ENCODE measurements at regions not wholly inside any gene's neighbourhood (a gene's known extent, or its start where the extent isn't known, plus 50 kb on each side); places are given as distances from the start of the nearest gene placed in this dataset.

DNA sequence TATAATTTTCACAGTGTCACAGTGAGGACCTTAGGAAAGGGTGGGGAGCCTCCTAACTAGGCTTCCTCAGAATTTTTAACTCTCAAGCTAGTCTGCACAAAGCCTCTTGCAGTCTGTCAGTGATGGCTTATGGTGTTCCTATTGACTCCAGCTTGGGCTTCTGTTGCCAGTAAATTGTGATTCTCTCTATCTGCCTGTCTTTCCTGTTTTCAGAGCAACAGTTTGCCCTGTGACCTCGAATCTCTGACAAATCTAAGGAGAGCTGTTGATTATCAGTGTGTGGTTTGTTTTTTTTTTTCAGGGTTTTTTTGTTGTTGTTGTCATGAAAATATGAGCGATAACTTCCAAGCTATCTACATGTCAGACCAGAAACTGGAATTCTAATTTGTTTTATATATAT is 423.2 kb upstream of the B3GALT2 start:
- peaks cover 0 to 4% (median 0%) of the 10 kb centered on the region in 3 donors for H3K36me3 Mint-ChIP-seq
- no peak overlapping the region for H3K27ac Mint-ChIP-seq
- no peak overlapping the region for H3K4me3 Mint-ChIP-seq
- H3K4me1 Mint-ChIP-seq, result no peaks in the 10 kb centered on the region
- H3K27me3 Mint-ChIP-seq (ENCODE audit: low read depth in 3 of 3), result peaks cover 0 to 4% (median 0%) of the 10 kb centered on the region in 3 donors
- DNase-seq, result no peak
- H3K9me3 Mint-ChIP-seq, result no peaks in the 10 kb centered on the region

DNA sequence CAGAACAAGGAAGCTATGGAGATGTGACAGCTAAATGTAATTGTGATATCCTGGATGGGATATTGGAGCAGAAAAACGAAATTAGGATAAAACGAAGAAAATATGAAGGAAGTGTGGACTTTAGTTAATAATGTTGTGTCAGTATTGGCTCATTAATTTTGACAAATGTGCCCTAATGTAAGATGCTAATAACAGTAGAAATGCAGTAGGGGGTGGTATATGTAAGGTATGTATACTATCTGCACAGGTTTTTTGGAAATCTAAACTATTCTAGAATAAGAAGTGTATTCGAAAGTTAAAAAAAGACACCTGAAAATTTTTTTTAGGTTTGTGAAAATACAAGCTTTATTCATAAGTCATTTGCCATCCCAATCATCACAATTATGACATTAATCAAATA is 421.4 kb upstream of the B3GALT2 start:
- Mint-ChIP-seq H3K27ac (no peak overlapping the region), H3K27me3 (ENCODE audit: low read depth in 3 of 3) (peaks cover 0 to 4% (median 0%) of the 10 kb centered on the region in 3 donors), H3K4me1 (no peaks in the 10 kb centered on the region), H3K4me3 (no peak overlapping the region), H3K36me3 (peaks cover 0 to 4% (median 3%) of the 10 kb centered on the region in 3 donors), H3K9me3 (no peaks in the 10 kb centered on the region)
- DNase-seq, result no peak

DNA sequence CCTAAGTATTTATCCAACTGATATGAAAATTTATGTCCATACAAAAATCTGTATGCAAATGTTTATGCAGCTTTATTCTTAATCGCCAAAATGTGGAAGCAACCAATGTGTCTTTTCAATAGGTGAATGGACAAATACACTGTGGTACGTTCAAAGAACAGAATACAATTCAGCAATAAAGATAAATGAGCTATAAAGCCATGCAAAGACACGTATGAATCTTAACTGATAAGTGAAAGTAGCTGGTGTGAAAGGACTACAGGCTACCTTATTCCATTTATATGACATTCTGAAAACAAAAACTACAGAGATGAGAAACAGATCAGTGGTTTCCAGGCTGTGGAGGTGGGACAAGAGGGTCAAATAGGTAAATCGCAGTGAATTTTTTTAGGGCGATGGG is 419.6 kb upstream of the B3GALT2 start:
- Mint-ChIP-seq H3K4me3 (no peak overlapping the region), H3K27ac (no peak overlapping the region), H3K9me3 (no peaks in the 10 kb centered on the region), H3K36me3 (peaks cover 0 to 4% (median 3%) of the 10 kb centered on the region in 3 donors), H3K27me3 (ENCODE audit: low read depth in 3 of 3) (peaks cover 0 to 4% (median 0%) of the 10 kb centered on the region in 3 donors), H3K4me1 (no peaks in the 10 kb centered on the region)
- DNase-seq, result no peak

DNA sequence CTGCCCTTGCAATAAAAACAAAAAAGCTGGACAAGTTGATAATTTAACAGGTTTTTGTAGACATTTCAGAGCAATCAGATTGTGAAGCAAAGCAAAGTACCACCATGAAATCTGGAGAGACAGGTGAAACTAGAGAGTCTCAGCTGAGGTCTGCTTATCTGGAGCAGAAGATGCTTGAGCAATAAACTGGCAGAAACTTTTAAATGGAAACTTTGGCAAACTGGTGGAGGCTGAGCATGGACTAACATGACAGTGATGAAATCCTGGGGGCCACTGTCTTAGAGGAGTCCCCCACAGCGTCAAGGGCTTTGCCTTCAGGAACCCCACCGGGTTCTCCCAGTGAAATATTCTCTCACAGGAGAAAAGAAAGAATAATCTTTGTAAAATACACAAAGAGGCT is 416.3 kb upstream of the B3GALT2 start:
- Mint-ChIP-seq H3K27me3 (ENCODE audit: low read depth in 3 of 3) (no peaks in the 10 kb centered on the region), H3K4me1 (no peaks in the 10 kb centered on the region), H3K27ac (no peak overlapping the region), H3K36me3 (peaks cover 0 to 3% (median 0%) of the 10 kb centered on the region in 3 donors), H3K4me3 (no peak overlapping the region), H3K9me3 (no peaks in the 10 kb centered on the region)
- no peak for DNase-seq

DNA sequence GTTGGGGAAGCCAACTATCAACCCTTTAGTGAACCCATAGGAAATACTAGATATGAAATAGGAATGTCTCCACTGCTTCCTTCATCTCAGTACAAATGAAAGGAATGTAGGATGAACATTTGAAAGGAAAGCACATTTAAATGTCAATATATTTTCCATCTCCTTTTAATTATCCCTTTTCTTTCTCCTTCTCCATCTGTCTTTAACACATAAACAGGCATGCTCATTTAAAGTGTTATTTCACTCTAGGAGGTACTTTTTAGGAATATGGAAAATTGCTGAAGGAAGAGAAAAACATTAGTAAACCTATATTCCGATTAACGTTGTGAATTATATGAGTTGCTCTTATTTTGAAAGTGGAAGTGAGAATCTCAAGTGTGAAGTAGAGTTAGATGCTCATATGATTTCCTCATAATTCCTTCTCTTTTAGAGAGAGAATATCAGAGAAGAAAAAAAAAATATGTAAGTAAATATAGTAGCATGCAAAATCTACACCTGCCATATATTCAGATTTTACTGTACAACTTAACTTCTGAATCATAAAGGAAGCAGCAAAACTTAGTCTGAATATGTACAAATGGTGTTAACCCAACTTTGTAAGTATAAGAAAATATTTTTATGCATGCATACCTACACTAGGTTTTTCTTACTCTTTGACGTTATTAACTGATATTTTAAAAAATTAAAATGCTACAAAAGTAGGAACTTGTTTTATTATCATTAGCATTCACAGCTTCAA is 406.9 kb upstream of the B3GALT2 start:
- Mint-ChIP-seq H3K4me1 (peaks cover 32 to 37% of the 10 kb centered on the region in 2 donors), H3K36me3 (no peaks in the 10 kb centered on the region), H3K27ac (peak overlapping the region; percentile 7 to 91 (median 62)), H3K9me3 (no peaks in the 10 kb centered on the region), H3K27me3 (ENCODE audit: low read depth in 3 of 3) (no peaks in the 10 kb centered on the region), H3K4me3 (peak overlapping the region; percentile 40 to 81 (median 72))
- DNase-seq, result no peak

GRCh38 chr1:193592317-193592716 is 405.9 kb upstream of the B3GALT2 start:
- Mint-ChIP-seq H3K36me3 (no peaks in the 10 kb centered on the region), H3K27me3 (ENCODE audit: low read depth in 3 of 3) (no peaks in the 10 kb centered on the region), H3K4me1 (peaks cover 32 to 37% of the 10 kb centered on the region in 2 donors), H3K9me3 (no peaks in the 10 kb centered on the region), H3K27ac (peak overlapping the region; percentile 31 to 91 (median 62)), H3K4me3 (peak overlapping the region; percentile 40 to 81 (median 72))
- peak; percentile 38 to 62 (median 51) for DNase-seq

- Mint-ChIP-seq H3K27me3 (ENCODE audit: low read depth in 3 of 3) (no peaks in the 10 kb centered on the region), H3K9me3 (no peaks in the 10 kb centered on the region), H3K27ac (peak overlapping the region in 1 of 6 donors; percentile 39), H3K4me3 (no peak overlapping the region), H3K36me3 (no peaks in the 10 kb centered on the region), H3K4me1 (peaks cover 30 to 37% of the 10 kb centered on the region in 2 donors)
- no peak for DNase-seq
Measured at GRCh38 chr1:193590102-193590501, 403.7 kb upstream of the B3GALT2 start.

DNA sequence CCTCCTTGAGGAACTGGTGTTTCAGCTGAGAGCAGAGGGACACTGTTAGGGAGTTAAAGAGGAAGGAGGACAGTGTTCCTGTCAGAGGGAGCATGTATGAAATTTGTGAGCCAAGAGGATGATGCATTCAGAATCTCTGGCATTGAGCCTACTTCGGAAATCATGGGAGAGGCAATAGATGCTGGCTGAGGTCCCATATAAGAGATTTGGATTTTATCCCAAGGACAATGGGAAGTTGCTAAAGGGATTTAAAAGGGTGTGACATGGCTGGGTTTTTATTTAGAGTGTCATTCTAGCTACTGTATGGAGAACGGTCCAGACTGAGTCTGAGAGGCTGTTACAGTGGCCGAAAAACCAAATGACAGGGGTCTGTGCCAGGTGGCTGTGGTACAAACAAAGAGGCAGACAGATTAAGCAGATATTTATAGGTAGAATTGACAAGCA is 403.2 kb upstream of the B3GALT2 start:
- no peak for DNase-seq
- H3K27ac Mint-ChIP-seq, result peak overlapping the region in 1 of 6 donors; percentile 29

GRCh38 chr1:193588311-193589082 is 402.1 kb upstream of the B3GALT2 start:
- DNase-seq, result no peak
- peak overlapping the region in 1 of 6 donors; percentile 10 for H3K27ac Mint-ChIP-seq
- H3K4me3 Mint-ChIP-seq, result no peak overlapping the region
- H3K27me3 Mint-ChIP-seq (ENCODE audit: low read depth in 3 of 3), result no peaks in the 10 kb centered on the region
- peaks cover 24 to 28% of the 10 kb centered on the region in 2 donors for H3K4me1 Mint-ChIP-seq
- H3K36me3 Mint-ChIP-seq, result no peaks in the 10 kb centered on the region
- H3K9me3 Mint-ChIP-seq, result no peaks in the 10 kb centered on the region

More for the DNA sequence above, 403.2 kb upstream of the B3GALT2 start:
- Mint-ChIP-seq H3K9me3 (no peaks in the 10 kb centered on the region), H3K36me3 (no peaks in the 10 kb centered on the region), H3K4me1 (peaks cover 29 to 37% of the 10 kb centered on the region in 2 donors), H3K27me3 (ENCODE audit: low read depth in 3 of 3) (no peaks in the 10 kb centered on the region), H3K4me3 (no peak overlapping the region)

GRCh38 chr1:193584731-193585239 is 398.4 kb upstream of the B3GALT2 start:
- Mint-ChIP-seq H3K9me3 (no peaks in the 10 kb centered on the region), H3K27me3 (ENCODE audit: low read depth in 3 of 3) (peaks cover 0 to 7% (median 0%) of the 10 kb centered on the region in 3 donors), H3K4me3 (no peak overlapping the region), H3K36me3 (no peaks in the 10 kb centered on the region), H3K27ac (no peak overlapping the region), H3K4me1 (no peaks in the 10 kb centered on the region)
- DNase-seq, result no peak

GRCh38 chr1:193581341-193581740 is 394.9 kb upstream of the B3GALT2 start:
- Mint-ChIP-seq H3K36me3 (no peaks in the 10 kb centered on the region), H3K9me3 (no peaks in the 10 kb centered on the region), H3K4me1 (no peaks in the 10 kb centered on the region), H3K27me3 (ENCODE audit: low read depth in 3 of 3) (peaks cover 0 to 7% (median 4%) of the 10 kb centered on the region in 3 donors), H3K27ac (no peak overlapping the region), H3K4me3 (no peak overlapping the region)
- DNase-seq, result no peak

- no peaks in the 10 kb centered on the region for H3K9me3 Mint-ChIP-seq
- H3K36me3 Mint-ChIP-seq, result no peaks in the 10 kb centered on the region
- H3K27me3 Mint-ChIP-seq (ENCODE audit: low read depth in 3 of 3), result peaks cover 0 to 7% (median 4%) of the 10 kb centered on the region in 3 donors
Measured at GRCh38 chr1:193580419-193580818, 394.0 kb upstream of the B3GALT2 start.

DNA sequence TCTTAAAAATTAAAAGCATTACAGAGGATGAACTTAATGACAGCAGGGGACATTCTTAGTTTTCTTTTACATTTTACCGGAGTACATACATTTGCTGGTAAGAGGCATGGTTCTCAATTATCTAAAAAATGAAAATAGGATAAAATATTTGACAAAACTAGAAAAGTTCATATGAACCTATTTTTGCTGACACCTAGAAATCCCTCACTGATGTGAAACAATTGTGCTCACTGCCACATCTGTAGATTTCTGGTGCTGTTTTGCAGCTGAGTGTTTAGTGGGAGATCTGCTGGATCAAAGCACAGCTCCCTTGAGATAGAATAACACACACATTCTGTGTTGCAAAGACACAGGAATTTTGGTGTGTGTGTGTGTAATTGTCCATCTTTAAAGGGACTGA is 392.9 kb upstream of the B3GALT2 start:
- no peak for DNase-seq
- H3K4me3 Mint-ChIP-seq, result no peak overlapping the region
- H3K4me1 Mint-ChIP-seq, result no peaks in the 10 kb centered on the region
- no peaks in the 10 kb centered on the region for H3K36me3 Mint-ChIP-seq
- H3K27ac Mint-ChIP-seq, result no peak overlapping the region
- peaks cover 0 to 7% (median 4%) of the 10 kb centered on the region in 3 donors for H3K27me3 Mint-ChIP-seq (ENCODE audit: low read depth in 3 of 3)
- no peaks in the 10 kb centered on the region for H3K9me3 Mint-ChIP-seq

More at GRCh38 chr1:193580419-193580818, 394.0 kb upstream of the B3GALT2 start:
- H3K4me3 Mint-ChIP-seq, result no peak overlapping the region
- no peak for DNase-seq
- H3K27ac Mint-ChIP-seq, result no peak overlapping the region
- no peaks in the 10 kb centered on the region for H3K4me1 Mint-ChIP-seq

GRCh38 chr1:193574913-193575312 is 388.5 kb upstream of the B3GALT2 start:
- peaks cover 0 to 8% (median 0%) of the 10 kb centered on the region in 3 donors for H3K27me3 Mint-ChIP-seq (ENCODE audit: low read depth in 3 of 3)
- no peaks in the 10 kb centered on the region for H3K36me3 Mint-ChIP-seq
- no peak overlapping the region for H3K27ac Mint-ChIP-seq
- no peak for DNase-seq
- H3K4me3 Mint-ChIP-seq, result no peak overlapping the region
- H3K9me3 Mint-ChIP-seq, result peaks cover 0 to 6% (median 3%) of the 10 kb centered on the region in 6 donors
- H3K4me1 Mint-ChIP-seq, result peaks cover 4 to 5% of the 10 kb centered on the region in 2 donors
